GM19025 (cell line): ENCODE measurements at regions not wholly inside any gene's neighbourhood (a gene's known extent, or its start where the extent isn't known, plus 50 kb on each side); places are given as distances from the start of the nearest gene placed in this dataset.
A peak's percentile ranks its signal among the peaks of the same experiment; 100 is the strongest.

Source experiments
- ATAC-seq: cut with Tn5 transposase; IDR thresholded peaks from one replicate; pipeline ENCODE4 v1.9.1; 2021; ENCODE audit warnings: mild to moderate bottlenecking, low read depth, moderate library complexity; ENCODE audit not compliant: unreplicated experiment

DNA sequence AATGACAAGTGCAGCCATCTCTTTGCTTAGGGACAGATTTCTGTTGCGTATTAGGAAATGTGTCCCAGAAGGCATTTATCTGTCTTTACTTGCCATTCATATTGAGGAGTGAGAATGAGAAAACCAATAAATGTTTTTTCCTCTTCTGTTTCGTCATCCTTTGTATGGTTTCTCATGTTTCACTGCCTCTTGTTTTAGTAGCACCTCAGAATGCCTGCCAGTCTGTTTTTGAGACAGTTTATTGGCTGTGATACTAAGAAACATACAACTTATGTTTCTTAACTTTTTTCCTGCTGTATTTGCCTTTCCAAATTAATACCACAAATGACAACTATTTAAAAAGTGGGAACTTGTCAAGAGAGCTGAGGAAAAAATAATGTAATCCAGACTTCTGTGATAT is 390.2 kb upstream of the GOLIM4 start:
- ATAC-seq = no peak

DNA sequence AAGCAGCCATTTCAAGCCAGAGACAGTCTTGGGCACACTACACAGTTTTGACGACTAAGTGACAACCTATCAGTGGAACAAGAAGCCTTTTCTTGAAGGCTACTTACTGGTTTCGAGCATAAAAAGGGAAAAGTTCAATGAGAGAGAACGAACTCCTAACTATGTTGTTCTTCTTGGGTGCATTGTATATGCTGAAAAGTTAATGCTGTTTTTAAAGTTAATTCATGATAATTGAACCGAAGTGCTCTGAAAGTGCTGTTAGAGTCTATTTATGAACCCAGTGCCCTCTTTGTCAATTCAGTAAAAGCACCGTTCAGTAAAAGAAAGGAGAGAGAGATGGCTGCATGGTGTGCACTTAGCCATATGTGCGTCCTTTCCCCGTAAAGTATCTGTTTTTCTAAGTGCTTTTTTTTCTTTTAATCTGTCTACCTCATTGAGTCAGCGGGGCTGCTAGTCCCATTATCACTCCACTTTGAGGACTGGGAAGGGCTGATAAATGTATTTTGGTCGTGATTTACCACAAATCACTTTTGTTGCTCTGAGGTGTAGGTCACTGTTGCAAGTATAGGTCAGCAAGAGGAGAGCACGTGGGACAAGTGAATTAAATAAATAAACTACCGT is 380.7 kb upstream of the GOLIM4 start:
- no peak for ATAC-seq

DNA sequence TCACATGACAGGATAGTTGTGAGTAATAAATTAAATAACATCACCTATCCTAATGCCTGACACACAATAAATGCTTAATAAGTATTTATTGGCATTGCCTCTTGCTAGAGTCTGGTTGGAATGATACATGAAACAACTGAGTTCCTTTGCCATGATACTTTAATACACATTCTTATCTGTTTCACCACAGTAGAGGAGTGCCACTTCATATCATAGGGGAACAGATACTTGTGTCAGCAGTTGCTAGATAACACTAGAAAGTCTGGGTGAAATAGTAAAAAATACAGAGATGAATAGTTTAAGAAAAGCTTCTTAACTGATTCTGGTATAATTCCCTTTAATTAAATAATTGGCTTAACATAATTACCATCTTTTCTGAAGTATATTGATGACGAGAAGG is 380.0 kb upstream of the GOLIM4 start:
- no peak for ATAC-seq

DNA sequence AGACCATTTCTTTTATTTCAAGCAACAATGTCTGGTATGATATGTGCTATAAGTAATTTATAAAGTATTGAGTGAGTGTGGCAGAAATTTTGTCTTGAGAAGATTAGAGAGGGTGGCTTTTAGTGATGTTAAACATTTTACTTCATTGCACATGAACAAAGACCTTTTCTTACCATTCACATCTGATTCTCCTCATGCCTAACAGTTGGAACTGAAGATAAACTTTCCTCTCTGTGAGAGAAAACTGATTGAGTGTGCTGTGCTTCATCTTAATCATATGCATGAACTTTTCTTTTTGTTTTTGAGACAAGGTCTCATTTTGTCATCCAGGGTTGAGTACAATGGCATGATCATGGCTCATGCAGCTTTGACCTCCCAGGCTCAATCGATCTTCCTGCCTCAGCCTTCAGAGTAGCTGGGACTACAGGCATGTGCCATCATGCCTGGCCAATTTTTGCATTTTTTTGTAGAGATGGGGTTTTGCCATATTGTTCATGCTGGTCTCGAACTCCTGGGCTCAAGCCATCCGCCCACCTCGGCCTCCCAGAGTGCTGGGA is 377.7 kb upstream of the GOLIM4 start:
- no peak for ATAC-seq

DNA sequence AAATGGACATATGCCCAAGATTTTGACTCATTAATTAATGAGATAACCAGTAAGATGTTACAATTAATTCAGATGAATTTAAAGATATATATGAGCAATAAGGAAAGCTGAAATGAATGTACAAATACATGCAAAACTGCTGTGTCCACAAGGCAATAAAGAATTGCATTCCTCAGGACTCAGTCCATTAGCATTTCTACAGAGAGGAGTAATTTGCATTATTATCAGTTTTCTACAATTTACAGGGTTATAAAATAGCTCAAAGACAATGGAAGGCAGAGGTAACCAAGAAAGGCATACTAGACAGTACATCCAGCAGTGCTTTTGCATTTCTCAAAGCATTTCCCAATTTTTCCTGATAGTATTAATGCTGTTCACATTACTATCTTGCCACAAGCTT is 377.1 kb upstream of the GOLIM4 start:
- ATAC-seq = no peak

DNA sequence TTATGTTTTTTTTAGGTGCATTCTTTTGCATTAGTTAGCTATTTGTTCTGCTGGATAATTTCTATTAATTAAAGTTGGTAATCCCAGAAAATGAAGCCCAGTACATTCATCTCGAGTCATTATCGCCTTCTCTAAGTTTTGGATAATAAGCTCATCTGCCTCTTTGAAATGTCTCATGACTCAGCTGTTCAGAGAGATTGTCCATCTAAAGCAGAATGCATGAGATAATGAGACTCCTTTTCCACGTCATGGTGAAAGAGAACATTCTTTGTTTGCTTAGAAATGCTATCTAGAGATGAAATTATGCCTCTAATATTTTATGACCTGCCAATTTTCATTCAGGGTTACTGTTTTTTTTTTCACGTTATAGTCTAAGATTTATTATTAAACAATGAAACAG is 374.7 kb upstream of the GOLIM4 start:
- ATAC-seq = no peak

DNA sequence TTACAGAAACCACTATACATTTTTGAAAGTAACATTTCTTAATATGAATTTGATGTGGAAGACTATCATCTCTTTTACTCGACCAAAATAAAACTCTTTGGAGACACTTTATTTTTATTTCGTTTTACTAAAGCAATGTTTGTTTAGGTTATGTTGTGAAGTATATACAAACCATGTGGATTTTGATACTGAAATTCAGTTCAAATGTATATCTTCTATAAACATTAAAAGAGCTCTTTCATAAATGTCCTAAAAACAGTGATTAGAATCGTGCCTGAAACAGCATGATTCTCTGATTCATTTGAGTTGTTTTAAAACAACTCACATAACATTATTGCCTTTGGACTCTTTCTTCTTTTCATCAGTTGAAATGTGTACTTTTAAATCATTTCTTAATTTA is 373.7 kb upstream of the GOLIM4 start:
- no peak for ATAC-seq

DNA sequence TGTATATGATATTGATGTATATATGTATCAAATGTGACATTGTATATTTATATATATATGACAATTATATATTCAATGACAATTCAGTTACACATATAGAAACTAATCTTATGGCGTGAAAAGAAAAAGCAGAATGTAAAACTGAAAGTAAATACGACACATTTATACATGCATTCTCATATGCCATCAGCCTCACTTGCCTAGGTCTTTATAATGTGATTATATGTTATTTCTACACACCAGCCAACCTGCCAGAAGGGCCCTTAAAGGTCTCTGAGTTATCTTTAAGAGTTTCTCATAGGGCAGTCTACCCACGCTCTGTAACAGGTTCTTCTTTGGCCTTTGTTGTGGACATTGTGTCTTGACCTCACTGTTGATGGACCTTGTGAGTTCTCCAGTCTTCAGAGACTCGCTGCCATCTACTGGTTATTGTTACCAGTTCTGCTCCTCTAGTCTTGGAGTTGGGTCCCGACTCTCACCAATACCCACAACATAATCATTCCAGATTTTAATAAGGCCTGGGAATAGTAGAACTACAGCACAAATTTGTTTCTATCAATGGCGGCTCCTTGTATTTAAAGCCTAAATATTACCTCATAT is 371.5 kb upstream of the GOLIM4 start:
- peak; percentile 71 for ATAC-seq

DNA sequence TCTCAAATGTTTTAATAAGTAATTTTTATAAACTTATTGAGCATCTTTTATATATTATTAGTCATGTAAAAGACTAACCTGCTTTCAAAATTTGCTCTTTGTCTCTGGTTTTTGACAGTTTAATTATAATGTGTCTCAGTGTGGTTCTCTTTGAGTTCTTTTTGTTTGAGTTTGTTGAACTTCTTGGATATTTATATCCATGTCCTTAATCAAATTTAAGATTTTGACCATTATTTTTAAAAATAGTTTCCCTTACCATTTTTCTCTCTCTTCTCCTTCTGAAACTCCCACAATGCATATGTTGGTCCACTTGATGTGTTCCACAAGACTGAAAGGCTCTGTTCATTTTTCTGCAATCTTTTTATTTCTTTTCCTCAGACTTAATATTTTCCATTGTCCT is 366.1 kb upstream of the GOLIM4 start:
- no peak for ATAC-seq

GRCh38 chr3:168459226-168459784 is 363.6 kb upstream of the GOLIM4 start:
- ATAC-seq = no peak

DNA sequence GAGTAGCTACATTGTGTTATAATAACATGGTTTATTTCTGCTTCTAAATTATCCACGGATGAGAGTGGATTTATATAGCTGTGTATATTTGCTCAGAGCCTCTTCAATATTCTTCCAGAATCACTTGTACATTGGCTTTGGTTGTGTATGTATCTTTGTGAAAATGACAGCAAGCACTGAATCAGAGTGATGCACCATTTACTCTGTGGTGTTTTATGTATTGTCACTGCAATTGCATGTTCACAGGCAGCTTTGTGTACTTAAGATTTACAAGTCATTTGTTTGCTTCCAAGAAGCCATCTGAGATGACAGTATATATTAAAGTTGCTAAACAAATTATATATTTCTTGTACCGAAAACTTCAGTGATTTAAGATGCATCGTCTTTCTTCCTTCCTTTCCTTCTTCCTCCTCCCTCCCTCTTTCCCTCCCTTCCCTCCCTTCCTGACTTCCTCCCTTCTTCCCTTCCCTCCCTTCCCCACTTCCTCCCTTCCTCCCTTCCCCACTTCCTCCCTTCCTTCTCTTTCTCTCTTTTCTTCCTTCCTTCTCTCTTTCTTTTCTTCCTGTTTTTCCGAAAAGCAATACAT is 362.3 kb upstream of the GOLIM4 start:
- no peak for ATAC-seq

DNA sequence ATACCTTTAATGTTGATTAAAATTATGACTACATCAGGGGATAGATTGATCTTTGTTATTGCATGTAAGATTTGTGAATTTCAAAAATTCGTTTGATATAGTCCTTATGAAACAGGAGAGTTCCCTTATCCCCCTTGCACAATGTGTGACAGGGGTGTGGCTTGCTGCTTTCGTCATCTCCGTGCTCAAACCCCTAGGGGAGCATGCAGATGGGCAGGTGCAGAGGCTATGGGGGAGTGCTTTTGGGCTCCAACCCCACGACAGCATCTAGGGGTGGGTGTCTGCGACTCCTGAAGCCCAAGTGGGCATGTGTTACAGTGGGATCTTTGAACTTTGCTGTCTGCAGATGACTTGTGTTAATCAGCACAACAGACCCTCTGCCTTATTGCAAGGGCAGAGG is 360.1 kb upstream of the GOLIM4 start:
- ATAC-seq = no peak

- no peak for ATAC-seq
Observed at GRCh38 chr3:168453623-168454022, 357.9 kb upstream of the GOLIM4 start.

DNA sequence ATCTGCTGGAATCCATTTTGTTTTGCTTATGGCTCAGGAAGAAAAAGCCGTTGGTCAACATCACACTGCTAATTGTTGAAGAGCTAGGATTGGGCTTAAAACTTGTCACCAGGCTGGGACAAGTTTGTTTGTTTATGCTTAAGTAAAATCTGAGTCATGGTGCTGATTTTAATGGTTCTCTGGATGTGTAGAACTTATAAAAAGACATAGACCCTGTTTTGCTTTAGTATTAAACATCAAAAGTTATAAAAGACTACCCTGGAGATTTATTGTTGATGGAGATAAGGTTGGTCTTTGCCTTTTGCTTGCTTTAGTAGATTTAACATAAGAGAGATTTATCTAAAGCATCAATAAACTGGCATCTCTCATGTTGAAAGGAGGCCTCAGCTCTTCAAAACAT is 348.2 kb upstream of the GOLIM4 start:
- ATAC-seq = no peak

DNA sequence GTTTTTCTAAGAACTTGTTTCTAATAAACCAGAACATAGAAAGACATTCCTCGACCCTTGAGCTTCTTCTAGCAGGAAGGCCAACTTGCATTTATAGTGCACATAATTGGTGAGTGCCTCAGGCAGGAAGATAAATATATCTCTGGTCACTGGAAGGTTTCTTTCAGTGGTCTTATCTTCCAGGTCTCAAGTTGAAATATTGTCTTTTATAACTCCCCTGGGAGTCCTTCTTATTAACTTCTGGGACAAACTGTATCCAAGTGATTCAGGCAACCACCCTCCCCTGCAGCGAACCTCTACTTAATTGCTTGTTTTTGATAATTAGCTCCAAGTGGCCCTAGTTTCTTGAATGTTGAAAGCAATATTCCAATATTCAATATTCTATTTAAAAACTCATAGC is 346.8 kb upstream of the GOLIM4 start:
- ATAC-seq = no peak

GRCh38 chr3:168436245-168436724 is 340.6 kb upstream of the GOLIM4 start:
- no peak for ATAC-seq

DNA sequence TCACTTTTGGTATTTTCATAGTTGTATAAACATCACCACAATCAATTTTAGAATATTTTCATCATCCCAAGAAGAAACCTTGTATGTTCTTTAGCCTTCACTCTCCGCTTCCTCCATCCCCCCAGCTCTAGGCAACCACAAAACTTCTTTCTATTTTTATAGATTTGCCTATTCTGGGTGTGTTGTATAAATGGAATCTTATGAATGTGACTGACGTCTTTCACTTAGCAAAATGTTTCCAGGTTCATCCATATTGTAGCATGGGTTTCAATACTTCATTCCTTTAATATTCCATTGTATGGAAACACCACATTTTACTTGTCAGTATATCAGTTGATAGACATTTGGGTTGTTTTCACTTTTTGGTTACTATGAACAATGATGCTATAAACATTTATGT is 335.8 kb upstream of the GOLIM4 start:
- no peak for ATAC-seq

GRCh38 chr3:168427835-168428475 is 332.2 kb upstream of the GOLIM4 start:
- ATAC-seq = no peak

GRCh38 chr3:168427156-168427555 is 331.4 kb upstream of the GOLIM4 start:
- no peak for ATAC-seq

DNA sequence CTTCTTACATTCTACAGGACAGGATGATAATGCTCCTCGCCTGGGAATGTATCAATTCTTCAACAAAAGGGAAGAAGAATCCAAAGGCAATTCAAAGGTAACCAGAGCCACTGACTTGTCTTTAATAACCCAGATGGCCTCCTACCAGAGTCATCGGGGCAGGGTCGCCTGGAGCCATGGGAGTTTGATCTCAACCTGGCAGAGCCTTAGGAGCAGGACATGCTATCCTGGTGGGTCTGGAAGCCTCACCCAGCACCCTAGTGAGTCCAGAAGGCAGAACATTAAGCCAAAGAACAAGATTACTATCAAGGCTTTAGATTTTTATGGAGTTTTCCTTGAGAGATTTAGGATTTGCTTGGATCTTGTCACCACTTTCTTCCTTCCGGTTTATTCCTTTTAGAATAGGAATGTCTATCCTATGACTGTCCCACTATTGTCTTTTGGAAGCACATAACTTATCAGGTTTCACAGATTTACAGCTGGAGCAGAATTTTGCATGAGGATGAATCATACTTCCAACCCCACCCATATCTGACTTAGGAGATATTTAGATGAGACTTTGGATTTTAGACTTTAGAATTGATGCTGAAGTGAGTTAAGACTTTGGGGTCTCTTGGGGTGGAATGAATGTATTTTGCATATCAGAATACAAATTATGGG is 330.3 kb upstream of the GOLIM4 start:
- ATAC-seq = no peak
